ENCODE measurements at regions not wholly inside any gene's neighbourhood (a gene's known extent, or its start where the extent isn't known, plus 50 kb on each side); places are given as distances from the start of the nearest gene placed in this dataset.

GRCh38 chr11:112599856-112600533 lies 339.3 kb upstream of the PLET1 start:
- TF ChIP-seq CTCF (IDR thresholded peaks at IDR 0.05; ENCODE audit: extremely low read depth in 1 of 2, insufficient read depth in 1 of 2, low read depth in 1 of 2, low read length in 2 of 2) (no peak), POLR2AphosphoS5 (IDR thresholded peaks at IDR 0.05; ENCODE audit: insufficient read depth, low read depth, low read length) (no peak), FOS (IDR thresholded peaks at IDR 0.05; ENCODE audit: borderline replicate concordance, insufficient read depth, low read length) (peak; percentile 34), POLR2A (IDR thresholded peaks at IDR 0.05; ENCODE audit: low read depth, low read length) (no peak)
